Activated CD4-positive, alpha-beta memory T cell treated with anti-CD3 and anti-CD28 coated beads for 36 hours (primary cell): ENCODE measurements at regions not wholly inside any gene's neighbourhood (a gene's known extent, or its start where the extent isn't known, plus 50 kb on each side); places are given as distances from the start of the nearest gene placed in this dataset.

ENCODE experiments used
- CTCF ChIA-PET: fragments of 350-600 bp; sonication (Branson Sonifier 250); formaldehyde crosslinking; loops from one replicate; lab custom pipeline; 2021; ENCODE audit warnings: antibody characterized with exemption, inconsistent platforms; lab: Charles Lee
- POLR2A ChIA-PET: fragments of 350-600 bp; sonication (Branson Sonifier 250); formaldehyde crosslinking; loops from one replicate; lab custom pipeline; 2021; ENCODE audit warnings: antibody characterized with exemption; lab: Charles Lee
- DNase-seq: peaks from one replicate; pipeline ENCODE4 v3.0.0-alpha.2; 2020
- H3K27ac Mint-ChIP-seq: one replicate; pipeline ENCODE4 v1.8.0; 2021; ENCODE audit warnings: mixed read lengths
- H3K27me3 Mint-ChIP-seq: one replicate; pipeline ENCODE4 v1.8.0; 2021; ENCODE audit warnings: mixed read lengths
- H3K36me3 Mint-ChIP-seq: one replicate; pipeline ENCODE4 v1.8.0; 2021; ENCODE audit warnings: mixed read lengths
- H3K4me1 Mint-ChIP-seq: one replicate; pipeline ENCODE4 v1.8.0; 2021; ENCODE audit warnings: low read depth, mixed read lengths
- H3K4me3 Mint-ChIP-seq: one replicate; pipeline ENCODE4 v1.8.0; 2021; ENCODE audit warnings: mild to moderate bottlenecking, mixed read lengths
- H3K9me3 Mint-ChIP-seq: one replicate; pipeline ENCODE4 v1.8.0; 2021; ENCODE audit warnings: mixed read lengths
- intact Hi-C: fragments of 100-400 bp; cut with micrococcal nuclease; formaldehyde crosslinking; loops from one replicate; pipeline ENCODE4 v1.15.1; 2023

DNA sequence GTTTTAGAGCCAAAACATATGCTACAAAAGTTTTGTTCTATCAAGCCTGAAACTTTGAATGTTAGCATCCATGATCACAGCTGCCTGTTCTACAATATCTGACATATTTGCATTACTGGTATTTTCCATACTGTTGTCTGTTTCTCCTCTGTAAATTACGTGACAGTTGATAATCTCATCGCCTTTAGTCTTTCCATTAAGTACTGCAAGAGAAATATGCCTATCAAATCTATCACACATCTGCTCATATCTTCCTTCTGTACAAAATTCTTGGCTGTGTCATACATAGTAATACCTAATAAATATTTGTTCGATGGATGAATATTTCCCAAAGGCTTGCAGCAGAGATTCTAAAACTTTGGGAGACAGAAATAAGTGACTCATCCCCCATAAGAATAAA lies 717.3 kb downstream of the OTOL1 start:
- no peak for DNase-seq
- intact Hi-C loops = no loop called here
- Mint-ChIP-seq H3K27me3 (no peaks in the 10 kb centered on the region), H3K36me3 (no peaks in the 10 kb centered on the region), H3K27ac (no peak overlapping the region), H3K4me3 (no peak overlapping the region), H3K4me1 (no peaks in the 10 kb centered on the region), H3K9me3 (peaks cover 5% of the 10 kb centered on the region)
- ChIA-PET POLR2A (no interaction called here), CTCF (no interaction called here)

DNA sequence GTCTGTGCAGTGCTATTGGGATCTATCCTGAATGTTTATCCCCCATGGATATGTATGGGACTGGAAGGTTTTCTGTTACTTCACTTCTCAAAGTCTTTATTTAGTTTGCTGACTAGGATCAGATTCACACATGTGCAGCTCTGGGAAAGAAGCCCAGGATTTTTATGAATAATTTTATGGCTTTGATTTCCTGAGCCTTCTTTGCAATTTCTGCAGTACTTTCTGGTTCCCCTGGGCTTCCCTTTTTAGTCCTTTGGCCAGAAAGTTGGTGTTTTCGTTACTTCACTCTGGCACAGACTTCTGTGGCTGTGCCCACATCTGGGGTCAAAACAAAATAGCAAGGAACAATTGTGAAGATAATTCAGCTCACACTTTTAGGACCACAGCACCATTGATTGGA lies 721.0 kb downstream of the OTOL1 start:
- no peaks in the 10 kb centered on the region for H3K36me3 Mint-ChIP-seq
- no peak for DNase-seq
- H3K27me3 Mint-ChIP-seq = no peaks in the 10 kb centered on the region
- ChIA-PET POLR2A (no interaction called here), CTCF (no interaction called here)
- H3K4me3 Mint-ChIP-seq = no peak overlapping the region
- intact Hi-C loops = no loop called here
- H3K9me3 Mint-ChIP-seq = peaks cover 5% of the 10 kb centered on the region
- no peaks in the 10 kb centered on the region for H3K4me1 Mint-ChIP-seq
- no peak overlapping the region for H3K27ac Mint-ChIP-seq

DNA sequence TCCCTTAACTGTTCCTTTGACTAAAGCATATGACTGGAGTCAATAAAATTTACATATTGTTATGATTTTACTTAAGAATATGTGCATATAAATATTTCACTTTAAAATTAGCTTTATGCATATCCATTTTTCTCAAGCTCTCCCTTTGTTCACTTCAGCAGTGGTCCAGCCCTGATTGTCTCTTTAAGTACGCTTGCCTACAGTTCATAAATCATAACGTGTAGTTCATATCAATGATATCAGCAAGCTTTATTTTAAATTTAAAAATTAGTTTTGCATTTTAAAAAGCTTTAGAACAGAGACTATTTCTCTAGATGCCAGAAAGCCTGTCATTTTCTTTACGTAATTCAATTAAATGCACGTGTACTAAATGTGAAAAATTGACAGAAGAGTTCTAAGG lies 721.9 kb downstream of the OTOL1 start:
- ChIA-PET CTCF (no interaction called here), POLR2A (no interaction called here)
- H3K36me3 Mint-ChIP-seq = no peaks in the 10 kb centered on the region
- H3K27ac Mint-ChIP-seq = no peak overlapping the region
- H3K4me1 Mint-ChIP-seq = no peaks in the 10 kb centered on the region
- no peak for DNase-seq
- H3K4me3 Mint-ChIP-seq = no peak overlapping the region
- intact Hi-C loops = no loop called here
- H3K9me3 Mint-ChIP-seq = peaks cover 5% of the 10 kb centered on the region
- H3K27me3 Mint-ChIP-seq = no peaks in the 10 kb centered on the region

DNA sequence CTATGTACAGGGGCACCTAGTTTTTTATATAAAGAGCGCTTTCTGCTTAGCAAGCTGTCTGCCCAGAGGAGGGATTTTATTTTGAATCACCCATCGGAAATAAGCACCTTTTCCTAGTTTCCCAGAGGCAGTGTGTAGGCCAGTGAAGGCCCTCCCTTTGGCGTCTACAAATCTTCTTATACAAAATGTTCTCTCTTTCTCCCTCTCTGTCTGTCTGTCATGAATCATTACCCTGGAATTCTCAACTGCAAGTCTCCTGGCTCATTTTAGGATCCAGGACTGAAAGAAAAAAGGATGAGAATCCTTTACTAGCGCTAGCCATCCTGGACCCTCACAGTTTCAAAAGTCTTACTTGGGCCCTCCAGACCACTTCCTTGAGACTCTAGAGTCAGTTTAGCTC lies 728.1 kb downstream of the OTOL1 start:
- DNase-seq = no peak
- no peak overlapping the region for H3K4me3 Mint-ChIP-seq
- H3K9me3 Mint-ChIP-seq = no peaks in the 10 kb centered on the region
- CTCF ChIA-PET = no interaction called here
- H3K27me3 Mint-ChIP-seq = no peaks in the 10 kb centered on the region
- H3K36me3 Mint-ChIP-seq = no peaks in the 10 kb centered on the region
- H3K4me1 Mint-ChIP-seq = no peaks in the 10 kb centered on the region
- POLR2A ChIA-PET = no interaction called here
- intact Hi-C loops = no loop called here
- H3K27ac Mint-ChIP-seq = no peak overlapping the region

DNA sequence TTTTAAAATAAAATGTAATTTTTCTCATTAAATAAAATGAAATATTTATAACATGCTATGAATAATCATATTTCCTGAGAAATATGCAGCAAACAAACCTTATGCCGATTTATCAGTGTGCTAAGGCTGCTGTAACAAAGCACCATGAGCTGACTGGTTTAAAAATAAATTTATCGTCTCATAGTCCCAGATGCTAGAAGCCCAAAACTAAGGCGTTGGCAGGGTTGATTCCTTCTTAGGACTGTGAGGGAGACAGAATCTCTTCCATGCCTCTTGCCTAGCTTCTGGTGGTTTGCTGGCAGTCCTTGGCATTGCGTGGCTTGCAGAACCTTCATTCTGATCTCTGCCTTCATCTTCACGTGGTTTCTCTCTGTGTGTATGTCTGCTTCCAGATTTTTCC lies 740.3 kb downstream of the OTOL1 start:
- DNase-seq = no peak

DNA sequence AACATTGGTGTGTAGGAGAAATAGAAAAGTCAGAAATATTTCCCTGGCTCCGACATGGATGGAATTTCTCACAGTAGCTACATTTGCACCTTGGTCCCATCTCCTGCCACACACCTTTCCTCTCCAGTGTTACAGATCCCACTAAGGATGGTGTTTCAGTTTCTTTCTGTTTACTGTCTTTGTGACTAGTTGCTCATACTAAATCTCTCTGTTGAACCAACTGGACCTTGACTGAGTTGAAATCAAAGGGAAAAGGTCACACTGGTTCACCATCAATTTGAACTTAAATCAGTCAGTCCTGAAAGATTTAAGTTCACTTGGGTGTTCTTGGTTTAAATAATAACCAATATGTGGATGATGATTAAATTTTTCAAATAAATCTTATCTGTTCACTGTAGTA lies 754.2 kb downstream of the OTOL1 start:
- peaks cover 12% of the 10 kb centered on the region for H3K9me3 Mint-ChIP-seq
- POLR2A ChIA-PET = no interaction called here
- H3K4me1 Mint-ChIP-seq = no peaks in the 10 kb centered on the region
- intact Hi-C loops = no loop called here
- H3K36me3 Mint-ChIP-seq = no peaks in the 10 kb centered on the region
- H3K27me3 Mint-ChIP-seq = no peaks in the 10 kb centered on the region
- H3K27ac Mint-ChIP-seq = no peak overlapping the region
- CTCF ChIA-PET = no interaction called here
- no peak for DNase-seq
- no peak overlapping the region for H3K4me3 Mint-ChIP-seq

More for the DNA sequence above, 740.3 kb downstream of the OTOL1 start:
- POLR2A ChIA-PET = no interaction called here
- H3K4me1 Mint-ChIP-seq = no peaks in the 10 kb centered on the region
- H3K9me3 Mint-ChIP-seq = peaks cover 4% of the 10 kb centered on the region
- no peak overlapping the region for H3K4me3 Mint-ChIP-seq
- CTCF ChIA-PET = no interaction called here
- no peaks in the 10 kb centered on the region for H3K27me3 Mint-ChIP-seq
- H3K36me3 Mint-ChIP-seq = no peaks in the 10 kb centered on the region
- H3K27ac Mint-ChIP-seq = no peak overlapping the region
- intact Hi-C loops = no loop called here

DNA sequence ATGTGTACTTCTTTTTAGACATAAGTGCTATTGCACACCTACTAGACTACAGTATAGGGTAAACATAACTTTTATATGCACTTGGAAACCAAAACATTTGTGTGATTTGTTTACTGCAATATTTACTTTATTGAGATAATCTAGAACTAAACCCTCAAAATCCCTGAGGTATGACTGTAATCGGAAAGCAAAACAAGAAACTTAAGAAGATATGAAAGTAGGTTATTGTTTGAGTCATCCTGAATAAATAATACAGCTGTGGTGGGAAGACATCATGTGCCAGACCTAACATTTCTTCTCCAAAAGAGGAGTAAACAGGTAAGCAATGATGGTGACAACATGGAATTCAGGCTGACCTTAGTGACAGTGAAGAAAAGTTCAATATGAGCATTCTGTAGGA lies 765.5 kb downstream of the OTOL1 start:
- CTCF ChIA-PET = no interaction called here
- Mint-ChIP-seq H3K36me3 (no peaks in the 10 kb centered on the region), H3K27me3 (no peaks in the 10 kb centered on the region), H3K4me1 (no peaks in the 10 kb centered on the region), H3K9me3 (peaks cover 6% of the 10 kb centered on the region), H3K27ac (no peak overlapping the region), H3K4me3 (no peak overlapping the region)
- intact Hi-C loops = no loop called here
- DNase-seq = no peak
- POLR2A ChIA-PET = no interaction called here

DNA sequence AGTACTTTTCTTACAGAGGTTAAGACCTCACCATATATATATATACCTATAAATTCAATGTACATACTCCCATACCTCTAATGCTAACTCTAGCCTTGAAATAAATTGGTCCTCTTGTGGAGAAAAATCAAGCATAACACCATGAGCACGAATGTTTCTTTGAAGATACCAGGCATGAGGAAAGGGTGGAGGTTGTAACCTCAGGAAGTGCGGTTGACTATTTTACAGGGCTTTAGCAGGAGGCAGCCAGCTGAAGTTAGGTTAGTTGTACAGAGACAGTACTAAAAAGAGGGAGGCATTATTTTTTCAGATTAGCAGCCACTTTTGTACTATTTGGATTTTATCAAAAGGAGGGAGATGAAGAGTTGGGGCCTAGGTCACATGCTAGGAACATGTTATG lies 767.0 kb downstream of the OTOL1 start:
- H3K4me1 Mint-ChIP-seq = no peaks in the 10 kb centered on the region
- intact Hi-C loops = no loop called here
- no peaks in the 10 kb centered on the region for H3K36me3 Mint-ChIP-seq
- peaks cover 7% of the 10 kb centered on the region for H3K9me3 Mint-ChIP-seq
- CTCF ChIA-PET = no interaction called here
- H3K4me3 Mint-ChIP-seq = no peak overlapping the region
- no peak for DNase-seq
- POLR2A ChIA-PET = no interaction called here
- H3K27ac Mint-ChIP-seq = no peak overlapping the region
- H3K27me3 Mint-ChIP-seq = no peaks in the 10 kb centered on the region

DNA sequence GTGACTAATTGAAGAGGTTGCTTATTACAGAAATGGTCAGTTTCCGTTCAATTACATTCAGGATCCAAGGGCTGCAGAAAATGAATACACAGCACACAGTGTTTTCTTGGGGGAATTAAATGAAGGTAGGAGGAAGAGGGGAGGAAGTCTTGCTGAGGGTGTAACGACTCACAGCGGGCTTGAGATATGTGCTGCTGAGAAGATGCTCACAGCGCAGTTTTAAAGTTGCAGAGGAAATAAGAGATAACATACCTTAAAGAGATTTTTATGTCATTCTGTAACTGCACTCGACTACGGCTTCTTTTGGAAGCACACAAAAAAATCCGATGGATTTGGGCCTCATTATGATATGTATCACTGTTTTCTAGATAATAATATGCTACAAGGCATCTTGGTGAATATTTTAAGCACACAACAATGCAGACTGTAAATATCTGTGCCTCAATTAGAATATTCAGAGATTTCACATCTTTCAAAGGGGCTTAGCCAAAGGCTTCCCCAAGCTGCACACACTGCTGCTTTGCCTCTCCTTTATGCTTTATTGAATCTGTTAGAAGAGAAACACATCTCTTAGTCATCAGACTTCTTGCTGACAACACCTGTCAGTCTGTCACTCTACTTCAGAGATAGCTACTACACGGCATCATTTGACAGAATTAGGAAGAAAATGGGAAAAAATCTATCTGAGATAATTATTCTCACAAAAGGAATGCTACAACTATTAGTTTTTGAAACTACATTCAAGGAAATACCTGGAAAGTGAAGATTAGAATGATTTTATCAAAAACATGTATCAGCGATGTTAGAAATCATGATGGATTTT lies 773.2 kb downstream of the OTOL1 start:
- H3K4me1 Mint-ChIP-seq = no peaks in the 10 kb centered on the region
- ChIA-PET CTCF (no interaction called here), POLR2A (no interaction called here)
- H3K36me3 Mint-ChIP-seq = no peaks in the 10 kb centered on the region
- H3K9me3 Mint-ChIP-seq = peaks cover 6% of the 10 kb centered on the region
- H3K27ac Mint-ChIP-seq = no peak overlapping the region
- H3K4me3 Mint-ChIP-seq = no peak overlapping the region
- intact Hi-C loops = no loop called here
- no peak for DNase-seq
- H3K27me3 Mint-ChIP-seq = no peaks in the 10 kb centered on the region

DNA sequence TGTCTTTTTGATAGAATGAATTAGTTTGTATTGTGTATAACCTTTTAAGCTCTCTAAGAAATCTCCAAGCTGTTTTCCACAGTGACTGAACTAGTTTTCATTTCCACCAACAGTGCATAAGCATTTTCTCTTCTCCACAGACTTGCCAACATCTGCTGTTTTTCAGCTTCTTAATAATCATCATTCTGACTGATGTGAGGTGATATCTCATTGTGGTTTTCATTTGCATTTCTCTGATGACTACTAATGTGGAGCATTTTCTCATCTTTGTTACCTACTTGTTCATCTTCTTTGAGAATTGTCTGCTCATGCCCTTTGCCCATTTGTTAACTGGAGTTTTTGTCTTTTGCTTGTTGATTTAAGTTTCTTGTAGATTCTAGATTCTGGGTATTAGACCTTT lies 777.5 kb downstream of the OTOL1 start:
- Mint-ChIP-seq H3K9me3 (peaks cover 9% of the 10 kb centered on the region), H3K27ac (no peak overlapping the region), H3K36me3 (no peaks in the 10 kb centered on the region), H3K27me3 (no peaks in the 10 kb centered on the region), H3K4me3 (no peak overlapping the region), H3K4me1 (no peaks in the 10 kb centered on the region)
- ChIA-PET POLR2A (no interaction called here), CTCF (no interaction called here)
- no peak for DNase-seq
- intact Hi-C loops = no loop called here

DNA sequence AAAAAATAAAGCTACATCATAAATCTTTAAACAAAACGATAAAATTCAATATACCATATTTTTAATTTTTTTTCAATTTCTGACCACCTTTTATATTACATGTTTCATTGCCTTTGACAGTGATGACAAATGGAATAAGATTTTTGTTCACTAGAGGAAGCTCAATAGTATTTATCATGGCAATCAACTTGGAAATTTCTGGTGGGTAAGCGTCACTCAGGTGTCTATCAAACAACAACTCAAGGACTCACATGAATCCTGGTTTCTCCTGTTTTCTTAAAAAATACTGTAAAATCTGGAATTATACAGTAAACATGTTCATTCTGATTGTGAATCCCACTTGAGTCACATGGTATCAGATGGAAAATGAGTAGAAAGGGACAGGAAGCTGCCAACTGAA lies 782.2 kb downstream of the OTOL1 start:
- POLR2A ChIA-PET = no interaction called here
- peaks cover 21% of the 10 kb centered on the region for H3K9me3 Mint-ChIP-seq
- H3K4me1 Mint-ChIP-seq = no peaks in the 10 kb centered on the region
- no peak overlapping the region for H3K27ac Mint-ChIP-seq
- DNase-seq = no peak
- CTCF ChIA-PET = no interaction called here
- no peaks in the 10 kb centered on the region for H3K27me3 Mint-ChIP-seq
- intact Hi-C loops = no loop called here
- no peaks in the 10 kb centered on the region for H3K36me3 Mint-ChIP-seq
- H3K4me3 Mint-ChIP-seq = no peak overlapping the region

DNA sequence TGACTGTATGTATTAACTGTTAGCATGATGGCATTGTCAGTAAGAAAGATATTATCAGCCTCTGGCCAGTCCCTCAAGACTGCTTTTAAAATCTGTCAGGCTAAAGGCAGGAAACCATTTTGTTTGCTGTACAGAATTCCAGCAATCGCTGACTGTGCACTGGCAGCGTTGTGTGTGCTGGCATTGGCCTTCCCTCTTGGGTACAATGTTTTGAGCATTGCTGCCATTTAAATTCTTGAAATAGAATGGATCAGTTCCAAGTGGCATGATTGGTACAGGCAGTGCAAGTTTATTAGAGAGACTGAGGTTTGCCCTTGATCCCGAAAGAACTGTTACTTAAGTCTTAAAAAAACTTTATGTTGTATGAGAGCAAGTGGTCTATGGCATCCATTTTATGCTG lies 788.7 kb downstream of the OTOL1 start:
- CTCF ChIA-PET = no interaction called here
- no peak overlapping the region for H3K27ac Mint-ChIP-seq
- H3K4me1 Mint-ChIP-seq = no peaks in the 10 kb centered on the region
- H3K9me3 Mint-ChIP-seq = peaks cover 19% of the 10 kb centered on the region
- intact Hi-C loops = no loop called here
- no peak for DNase-seq
- H3K36me3 Mint-ChIP-seq = no peaks in the 10 kb centered on the region
- POLR2A ChIA-PET = no interaction called here
- no peaks in the 10 kb centered on the region for H3K27me3 Mint-ChIP-seq
- no peak overlapping the region for H3K4me3 Mint-ChIP-seq

DNA sequence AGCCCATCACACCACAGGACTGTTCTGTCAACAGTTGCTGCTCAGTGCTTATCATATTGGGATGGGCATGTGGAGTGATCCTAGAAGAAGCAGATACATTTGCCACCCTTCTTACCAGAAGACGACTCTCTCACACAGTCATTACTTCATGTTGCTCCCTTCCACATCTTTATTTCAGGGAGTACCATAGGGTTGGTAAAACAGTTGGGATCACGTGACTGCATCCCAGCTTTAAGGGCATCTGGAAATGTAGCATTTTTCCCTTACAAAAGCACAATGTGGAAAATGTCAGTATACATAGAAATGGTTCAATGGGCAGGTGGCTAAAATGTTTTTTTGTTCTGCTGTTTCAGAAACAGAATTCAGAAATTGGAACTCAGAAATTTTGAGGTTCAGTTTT lies 791.0 kb downstream of the OTOL1 start:
- ChIA-PET CTCF (no interaction called here), POLR2A (no interaction called here)
- Mint-ChIP-seq H3K27me3 (no peaks in the 10 kb centered on the region), H3K4me3 (no peak overlapping the region), H3K9me3 (peaks cover 20% of the 10 kb centered on the region), H3K36me3 (no peaks in the 10 kb centered on the region), H3K4me1 (no peaks in the 10 kb centered on the region), H3K27ac (no peak overlapping the region)
- intact Hi-C loops = no loop called here
- DNase-seq = no peak
